K562 (cell line): ENCODE measurements at regions not wholly inside any gene's neighbourhood (a gene's known extent, or its start where the extent isn't known, plus 50 kb on each side); places are given as distances from the start of the nearest gene placed in this dataset.

Source experiments
- ATAC-seq: fragments of 200-7000 bp; cut with Tn5 transposase; 3 replicates; pipeline ENCODE4 v1.9.1; 2020; ENCODE audit warnings: moderate library complexity
- BruUV-seq: library from RNA; stranded (reverse); fragments of 400-500 nt; replicated peaks from 2 replicates; lab custom pipeline; 2021; lab: Mats Ljungman, UMichigan
- CTCF ChIA-PET: fragments of 300-600 bp; formaldehyde crosslinking; extraction: SDS; loops from one replicate; lab custom pipeline; 2021; ENCODE audit warnings: low intra/inter-chr PET ratio; lab: Yijun Ruan, JAX
- POLR2A ChIA-PET: fragments of 300-600, 350-650 bp; sonication (Branson Sonifier 250); formaldehyde crosslinking; extraction: SDS; loops from one replicate; lab custom pipeline; 2021; ENCODE audit warnings: antibody characterized with exemption, inconsistent platforms; lab: Yijun Ruan, JAX
- DNase-seq, 4 experiments: peaks; one replicate each; pipeline versions ENCODE4 v3.0.0 to v3.0.0-alpha.2; 2011 to 2018; ENCODE audit warnings: low spot score in 3 of 4, mixed read lengths in 3 of 4; ENCODE audit errors: extremely low read depth in 1 of 4
- FAIRE-seq: peaks from 2 replicates; lab custom pipeline; 2011; peaks lifted over from hg19 to GRCh38; lab: Jason Lieb, UNC
- H2AFZ ChIP-seq: 2 replicates; pipeline ENCODE4 v1.6.0; 2011; ENCODE audit warnings: low read depth, low read length, control low read depth, inconsistent platforms
- H3K27ac ChIP-seq: fragments of 200-600 bp; 3 replicates; pipeline ENCODE4 v1.8.0; 2011; ENCODE audit warnings: low read depth, mild to moderate bottlenecking, control low read depth, inconsistent platforms, low read length, moderate library complexity, mixed read lengths; ENCODE audit errors: extremely low read depth
- H3K27me3 ChIP-seq, 2 experiments: fragments of 300-600 bp in 1 of 2; 2 replicates in 1 of 2; 3 replicates in 1 of 2; pipeline versions ENCODE4 v1.6.0 to v1.8.0; 2011; ENCODE audit warnings: inconsistent platforms in 2 of 2, low read length in 2 of 2, mild to moderate bottlenecking in 1 of 2, mixed read lengths in 1 of 2, moderate library complexity in 1 of 2; ENCODE audit not compliant: control insufficient read depth in 2 of 2, insufficient read depth in 2 of 2
- H3K36me3 ChIP-seq: fragments of 300-600 bp; 3 replicates; pipeline ENCODE4 v1.8.0; 2011; ENCODE audit warnings: mild to moderate bottlenecking, low read length, inconsistent platforms; ENCODE audit not compliant: control insufficient read depth, insufficient read depth
- H3K4me1 ChIP-seq, 2 experiments: fragments of 200-600 bp in 1 of 2; replicated peaks in 1 of 2; 2 replicates in 1 of 2; 3 replicates in 1 of 2; pipeline versions ENCODE4 v1.5.1 to v1.8.0; 2011; ENCODE audit warnings: inconsistent platforms in 2 of 2, low read length in 2 of 2, mild to moderate bottlenecking in 1 of 2, mixed read lengths in 1 of 2, moderate library complexity in 1 of 2; ENCODE audit not compliant: control insufficient read depth in 2 of 2, insufficient read depth in 2 of 2
- H3K4me2 ChIP-seq: 2 replicates; pipeline ENCODE4 v1.6.1; 2011; ENCODE audit warnings: low read length, control low read depth, inconsistent platforms, mixed read lengths; ENCODE audit not compliant: insufficient read depth
- H3K4me3 ChIP-seq: fragments of 200-600 bp; sonication (generic), shearing (Covaris generic); 2 replicates; pipeline ENCODE4 v1.5.1; 2016; ENCODE audit warnings: control low read depth, inconsistent platforms
- H3K79me2 ChIP-seq: fragments of 200-600 bp; 3 replicates; pipeline ENCODE4 v1.8.0; 2011; ENCODE audit warnings: low read length, inconsistent platforms; ENCODE audit not compliant: control insufficient read depth, insufficient read depth
- H3K9ac ChIP-seq, 2 experiments: 2 replicates each; pipeline versions ENCODE4 v1.6.0 to v1.6.1; 2011; ENCODE audit warnings: low read depth in 2 of 2, low read length in 2 of 2, control low read depth in 1 of 2, inconsistent platforms in 1 of 2, mild to moderate bottlenecking in 1 of 2, mixed read lengths in 1 of 2; ENCODE audit not compliant: insufficient read depth in 1 of 2
- H3K9me1 ChIP-seq: one replicate; pipeline ENCODE4 v1.6.0; 2011; ENCODE audit warnings: inconsistent platforms, mild to moderate bottlenecking, low read length, moderate library complexity; ENCODE audit not compliant: control insufficient read depth, insufficient read depth
- H3K9me3 ChIP-seq: replicated peaks from 2 replicates; pipeline ENCODE4 v1.5.1; 2011; ENCODE audit warnings: low read depth, low read length, inconsistent platforms; ENCODE audit not compliant: control insufficient read depth, insufficient read depth
- H4K20me1 ChIP-seq: replicated peaks from 2 replicates; pipeline ENCODE4 v1.6.1; 2011; ENCODE audit warnings: low read length, inconsistent platforms, mixed read lengths; ENCODE audit not compliant: control insufficient read depth, insufficient read depth
- CBFB ChIP-seq: sonication (generic); formaldehyde crosslinking; IDR thresholded peaks from 2 replicates; pipeline ENCODE4 v1.4.0; 2020; ENCODE audit warnings: mild to moderate bottlenecking, missing genetic modification reagents
- CHCHD3 ChIP-seq: fragments of 250-450 bp; sonication (Bioruptor Pico); IDR thresholded peaks from 2 replicates; pipeline ENCODE4 v2.1.2; 2022; ENCODE audit warnings: mild to moderate bottlenecking
- HNRNPL ChIP-seq: fragments of 200-400 bp; formaldehyde crosslinking; IDR thresholded peaks from 2 replicates; pipeline ENCODE4 v1.6.1; 2017; ENCODE audit warnings: low read depth, mild to moderate bottlenecking, low read length
- MTA2 ChIP-seq: fragments of 450-650 bp; IDR thresholded peaks from 2 replicates; pipeline ENCODE4 v1.6.1; 2016; ENCODE audit warnings: low read depth
- NCOA4 ChIP-seq: fragments of 450-650 bp; IDR thresholded peaks from 2 replicates; pipeline ENCODE4 v1.6.1; 2018; ENCODE audit warnings: mild to moderate bottlenecking; ENCODE audit not compliant: partially characterized antibody
- NR2C2 ChIP-seq, 2 experiments: fragments of 200-800 bp in 1 of 2; sonication (Bioruptor generic) in 1 of 2; sonication (generic) in 1 of 2; formaldehyde crosslinking in 1 of 2; IDR thresholded peaks; 2 replicates each; pipeline versions ENCODE4 v1.6.1 to v1.8.0; 2016 to 2022; ENCODE audit warnings: mild to moderate bottlenecking in 1 of 2, missing compliant biosample characterization in 1 of 2, missing genetic modification characterization in 1 of 2, missing genetic modification reagents in 1 of 2
- PBX2 ChIP-seq, 2 experiments: IDR thresholded peaks in 1 of 2; conservative IDR thresholded peaks in 1 of 2; 2 replicates each; pipeline ENCODE4 v1.6.1; 2016; ENCODE audit warnings: low read depth in 2 of 2, mild to moderate bottlenecking in 1 of 2, missing compliant biosample characterization in 1 of 2, missing genetic modification characterization in 1 of 2, moderate library complexity in 1 of 2
- THRB ChIP-seq: fragments of 450-650 bp; formaldehyde crosslinking; conservative IDR thresholded peaks from 2 replicates; pipeline ENCODE4 v1.4.0; 2022; ENCODE audit warnings: mild to moderate bottlenecking, missing genetic modification characterization
- ZC3H11A ChIP-seq: IDR thresholded peaks from 2 replicates; pipeline ENCODE4 v1.6.1; 2012; ENCODE audit warnings: low read depth, low read length, improper control_type of control experiment
- ZNF121 ChIP-seq: sonication (generic); formaldehyde crosslinking; conservative IDR thresholded peaks from 2 replicates; pipeline ENCODE4 v1.8.0; 2022; ENCODE audit warnings: missing genetic modification reagents
- ZNF3 ChIP-seq: fragments of 250-450 bp; sonication (Bioruptor Pico); IDR thresholded peaks from 2 replicates; pipeline ENCODE4 v1.5.0; 2021; ENCODE audit warnings: mild to moderate bottlenecking, moderate library complexity
- WGBS: fragments of 100-300 bp; shearing (Covaris generic); methylation state at CpG from one replicate; pipeline ENCODE4 v1.1.6; 2016; ENCODE audit warnings: low coverage, mixed read lengths; ENCODE audit not compliant: insufficient coverage; ENCODE audit errors: missing lambda C conversion rate; 5-methylcytosine and 5-hydroxymethylcytosine counted together
- in situ Hi-C: fragments of 300-500 bp; cut with MboI; formaldehyde crosslinking; loops from 4 replicates; pipeline ENCODE4 v1.15.0; 2018; ENCODE audit warnings: inconsistent platforms, mixed read lengths
- intact Hi-C: fragments of 100-400 bp; cut with micrococcal nuclease; formaldehyde crosslinking; loops from 2 replicates; pipeline ENCODE4 v1.14.2; 2022
- TF ChIP-seq, protein P1 (sequence below): sonication (generic); formaldehyde crosslinking; IDR thresholded peaks from 2 replicates; pipeline ENCODE4 v1.8.0; 2022; ENCODE audit warnings: missing genetic modification reagents, mild to moderate bottlenecking, borderline replicate concordance
- TF ChIP-seq, protein P2 (sequence below): fragments of 250-450 bp; sonication (Bioruptor Pico); IDR thresholded peaks from 2 replicates; pipeline ENCODE4 v1.4.0; 2020; ENCODE audit warnings: mild to moderate bottlenecking

DNA sequence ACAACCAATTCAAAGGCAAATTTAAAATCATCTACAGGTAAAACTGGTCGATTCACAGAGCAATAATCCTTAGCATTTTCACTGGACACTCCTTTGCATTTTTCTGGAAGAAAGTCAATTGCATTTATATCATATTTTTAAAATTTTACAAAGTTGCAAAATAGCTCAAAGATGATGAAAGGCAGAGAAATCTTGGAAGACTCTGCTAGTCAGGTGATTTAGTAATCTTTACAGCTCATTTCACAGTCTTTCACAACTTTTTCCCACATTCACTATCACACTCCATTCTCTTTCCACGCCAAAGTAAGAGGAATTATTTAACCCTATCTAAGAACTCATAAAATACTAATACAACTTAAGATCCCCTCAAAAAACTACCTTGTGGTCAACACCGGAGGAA is 1063.8 kb downstream of the EFNB2 start:
- FAIRE-seq = no peak
- intact Hi-C loops = no loop called here

More for the DNA sequence above, 1063.8 kb downstream of the EFNB2 start:
- no peaks in the 10 kb centered on the region for H3K9me3 ChIP-seq
- BruUV-seq = no TSS peak
- no peak overlapping the region for H2AFZ ChIP-seq
- no peaks in the 10 kb centered on the region for H3K27me3 ChIP-seq
- no peak for DNase-seq
- no peaks in the 10 kb centered on the region for H3K9me1 ChIP-seq
- no peak overlapping the region for H3K9ac ChIP-seq
- no peak for ATAC-seq
- H3K27ac ChIP-seq = no peak overlapping the region
- no peaks in the 10 kb centered on the region for H3K79me2 ChIP-seq
- POLR2A ChIA-PET = no interaction called here
- WGBS = 0% methylated on average over 3 of the region's 3 CpGs
- no peak overlapping the region for H3K4me3 ChIP-seq
- CTCF ChIA-PET = no interaction called here
- no peaks in the 10 kb centered on the region for H4K20me1 ChIP-seq
- no peak overlapping the region for H3K4me2 ChIP-seq
- in situ Hi-C loops = loop anchor here (10.0 kb wide), 1 partner anchor 237 kb away; no protein-coding TSS in a partner anchor
- H3K4me1 ChIP-seq = no peaks in the 10 kb centered on the region
- TF ChIP-seq PBX2 (CRISPR knock-in tag; IDR thresholded peaks at IDR 0.05; ENCODE audit: low read depth) (no peak), PBX2 (tag; conservative IDR thresholded peaks at IDR 0.05; ENCODE audit: low read depth) (no peak), MTA2 (no peak), NR2C2 (CRISPR knock-in tag; IDR thresholded peaks at IDR 0.05) (no peak), NR2C2 (tag; IDR thresholded peaks at IDR 0.05) (no peak), HNRNPL (no peak), ZNF3 (no peak), NCOA4 (no peak), THRB (CRISPR knock-in tag) (no peak), ZC3H11A (no peak), ZNF121 (CRISPR knock-in tag) (no peak), CBFB (no peak), CHCHD3 (CRISPR knock-in tag) (no peak)
- TF ChIP-seq, protein P1, sequence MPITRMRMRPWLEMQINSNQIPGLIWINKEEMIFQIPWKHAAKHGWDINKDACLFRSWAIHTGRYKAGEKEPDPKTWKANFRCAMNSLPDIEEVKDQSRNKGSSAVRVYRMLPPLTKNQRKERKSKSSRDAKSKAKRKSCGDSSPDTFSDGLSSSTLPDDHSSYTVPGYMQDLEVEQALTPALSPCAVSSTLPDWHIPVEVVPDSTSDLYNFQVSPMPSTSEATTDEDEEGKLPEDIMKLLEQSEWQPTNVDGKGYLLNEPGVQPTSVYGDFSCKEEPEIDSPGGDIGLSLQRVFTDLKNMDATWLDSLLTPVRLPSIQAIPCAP (CRISPR knock-in tag) = no peak
- TF ChIP-seq, protein P2, sequence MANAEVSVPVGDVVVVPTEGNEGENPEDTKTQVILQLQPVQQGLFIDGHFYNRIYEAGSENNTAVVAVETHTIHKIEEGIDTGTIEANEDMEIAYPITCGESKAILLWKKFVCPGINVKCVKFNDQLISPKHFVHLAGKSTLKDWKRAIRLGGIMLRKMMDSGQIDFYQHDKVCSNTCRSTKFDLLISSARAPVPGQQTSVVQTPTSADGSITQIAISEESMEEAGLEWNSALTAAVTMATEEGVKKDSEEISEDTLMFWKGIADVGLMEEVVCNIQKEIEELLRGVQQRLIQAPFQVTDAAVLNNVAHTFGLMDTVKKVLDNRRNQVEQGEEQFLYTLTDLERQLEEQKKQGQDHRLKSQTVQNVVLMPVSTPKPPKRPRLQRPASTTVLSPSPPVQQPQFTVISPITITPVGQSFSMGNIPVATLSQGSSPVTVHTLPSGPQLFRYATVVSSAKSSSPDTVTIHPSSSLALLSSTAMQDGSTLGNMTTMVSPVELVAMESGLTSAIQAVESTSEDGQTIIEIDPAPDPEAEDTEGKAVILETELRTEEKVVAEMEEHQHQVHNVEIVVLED = no peak
- H3K36me3 ChIP-seq = no peaks in the 10 kb centered on the region
